Vagina (tissue), 2 donors: ENCODE measurements at regions not wholly inside any gene's neighbourhood (a gene's known extent, or its start where the extent isn't known, plus 50 kb on each side); places are given as distances from the start of the nearest gene placed in this dataset.

Experiments
- POLR2AphosphoS5 ChIP-seq, 2 donors: sonication (generic); formaldehyde crosslinking; IDR thresholded peaks; one replicate each; pipeline ENCODE4 v1.9.0; 2017; ENCODE audit warnings: antibody characterized with exemption in 2 of 2, mild to moderate bottlenecking in 2 of 2, low read depth in 1 of 2; ENCODE audit not compliant: insufficient read depth in 1 of 2
- TF ChIP-seq, protein P1 (sequence below), 3 experiments: fragments of 450-650 bp in 2 of 3; fragments of 200-600 bp in 1 of 3; sonication (generic) in 1 of 3; IDR thresholded peaks; one replicate each; pipeline ENCODE4 v1.5.1; 2017 to 2019; ENCODE audit warnings: antibody characterized with exemption in 3 of 3, mild to moderate bottlenecking in 2 of 3, moderate library complexity in 2 of 3

DNA sequence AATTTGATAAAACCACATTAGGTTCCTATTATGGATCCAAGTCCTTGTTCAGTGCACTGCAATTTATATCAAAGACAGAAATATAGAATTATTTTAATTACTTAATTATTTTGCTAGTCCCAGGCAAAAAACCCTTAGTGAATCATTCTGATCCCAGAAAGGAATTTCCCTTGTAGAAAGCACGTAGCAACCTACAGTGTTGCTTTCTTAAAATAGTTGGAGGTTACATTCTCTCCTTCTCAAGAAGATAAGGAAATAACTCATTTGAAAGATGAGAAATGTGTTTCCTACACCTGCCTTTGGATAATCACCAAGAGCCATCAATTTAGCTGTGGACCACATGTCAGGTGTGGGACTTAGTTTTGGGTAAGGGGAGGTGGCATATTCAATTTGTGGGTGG is 434.9 kb downstream of the SHISA9 start:
- TF ChIP-seq, protein P1, sequence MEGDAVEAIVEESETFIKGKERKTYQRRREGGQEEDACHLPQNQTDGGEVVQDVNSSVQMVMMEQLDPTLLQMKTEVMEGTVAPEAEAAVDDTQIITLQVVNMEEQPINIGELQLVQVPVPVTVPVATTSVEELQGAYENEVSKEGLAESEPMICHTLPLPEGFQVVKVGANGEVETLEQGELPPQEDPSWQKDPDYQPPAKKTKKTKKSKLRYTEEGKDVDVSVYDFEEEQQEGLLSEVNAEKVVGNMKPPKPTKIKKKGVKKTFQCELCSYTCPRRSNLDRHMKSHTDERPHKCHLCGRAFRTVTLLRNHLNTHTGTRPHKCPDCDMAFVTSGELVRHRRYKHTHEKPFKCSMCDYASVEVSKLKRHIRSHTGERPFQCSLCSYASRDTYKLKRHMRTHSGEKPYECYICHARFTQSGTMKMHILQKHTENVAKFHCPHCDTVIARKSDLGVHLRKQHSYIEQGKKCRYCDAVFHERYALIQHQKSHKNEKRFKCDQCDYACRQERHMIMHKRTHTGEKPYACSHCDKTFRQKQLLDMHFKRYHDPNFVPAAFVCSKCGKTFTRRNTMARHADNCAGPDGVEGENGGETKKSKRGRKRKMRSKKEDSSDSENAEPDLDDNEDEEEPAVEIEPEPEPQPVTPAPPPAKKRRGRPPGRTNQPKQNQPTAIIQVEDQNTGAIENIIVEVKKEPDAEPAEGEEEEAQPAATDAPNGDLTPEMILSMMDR (IDR thresholded peaks at IDR 0.05) = no peak
- TF ChIP-seq POLR2AphosphoS5 (IDR thresholded peaks at IDR 0.05; ENCODE audit: insufficient read depth in 1 of 2, low read depth in 1 of 2) = no peak
